OCI-LY3 (cell line): ENCODE measurements at regions not wholly inside any gene's neighbourhood (a gene's known extent, or its start where the extent isn't known, plus 50 kb on each side); places are given as distances from the start of the nearest gene placed in this dataset.

Experiments
- EZH2phosphoT487 ChIP-seq: fragments of 200-600 bp; shearing (Covaris generic); IDR thresholded peaks from 2 replicates; pipeline ENCODE4 v1.6.1; 2018; ENCODE audit warnings: antibody characterized with exemption, mixed run types, low read depth
- TF ChIP-seq, protein P1 (sequence below): fragments of 200-600, 300-600 bp; sonication (generic); IDR thresholded peaks from 2 replicates; pipeline ENCODE4 v1.5.1; 2014; ENCODE audit warnings: antibody characterized with exemption, low read length, low read depth

DNA sequence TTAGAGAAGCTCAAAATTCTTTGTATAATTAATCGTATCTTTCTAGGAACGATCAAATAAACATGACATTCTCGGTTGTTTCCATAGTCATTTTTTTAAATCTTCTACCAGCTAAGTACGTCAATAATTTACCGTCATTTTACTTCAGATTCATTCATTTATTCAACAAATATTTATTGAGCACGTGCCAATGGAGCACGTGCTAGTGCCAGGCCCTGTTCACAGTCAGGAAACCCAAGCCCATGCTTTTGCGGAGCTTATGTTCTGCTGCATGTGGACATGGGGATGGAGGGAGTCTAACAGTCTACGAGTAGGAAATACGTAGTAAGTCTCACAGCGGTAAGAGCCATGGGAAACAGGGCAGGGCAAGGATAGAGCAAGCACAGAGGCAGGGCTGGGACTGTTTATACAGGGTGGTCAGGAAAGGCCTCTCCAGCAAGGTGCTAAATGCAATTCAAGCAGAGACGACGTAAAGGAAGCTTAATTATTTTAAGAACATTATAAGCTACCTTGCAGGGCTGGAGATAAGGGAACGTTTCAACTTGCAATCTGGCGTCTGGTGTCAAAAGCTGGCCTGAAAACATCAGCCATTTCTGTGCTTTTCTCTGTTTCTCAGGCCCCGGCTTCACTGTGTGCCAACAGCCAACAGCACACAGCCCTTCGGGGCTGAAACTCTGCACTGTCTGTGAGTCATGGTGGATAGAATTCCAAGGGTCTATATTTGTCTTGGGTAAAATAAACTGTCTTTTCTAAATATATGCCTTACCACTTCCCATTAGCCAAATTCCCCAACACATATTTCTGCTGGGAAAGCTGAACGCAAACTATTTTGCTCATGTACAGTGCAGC is 517.1 kb upstream of the ZFP42 start:
- TF ChIP-seq, protein P1, sequence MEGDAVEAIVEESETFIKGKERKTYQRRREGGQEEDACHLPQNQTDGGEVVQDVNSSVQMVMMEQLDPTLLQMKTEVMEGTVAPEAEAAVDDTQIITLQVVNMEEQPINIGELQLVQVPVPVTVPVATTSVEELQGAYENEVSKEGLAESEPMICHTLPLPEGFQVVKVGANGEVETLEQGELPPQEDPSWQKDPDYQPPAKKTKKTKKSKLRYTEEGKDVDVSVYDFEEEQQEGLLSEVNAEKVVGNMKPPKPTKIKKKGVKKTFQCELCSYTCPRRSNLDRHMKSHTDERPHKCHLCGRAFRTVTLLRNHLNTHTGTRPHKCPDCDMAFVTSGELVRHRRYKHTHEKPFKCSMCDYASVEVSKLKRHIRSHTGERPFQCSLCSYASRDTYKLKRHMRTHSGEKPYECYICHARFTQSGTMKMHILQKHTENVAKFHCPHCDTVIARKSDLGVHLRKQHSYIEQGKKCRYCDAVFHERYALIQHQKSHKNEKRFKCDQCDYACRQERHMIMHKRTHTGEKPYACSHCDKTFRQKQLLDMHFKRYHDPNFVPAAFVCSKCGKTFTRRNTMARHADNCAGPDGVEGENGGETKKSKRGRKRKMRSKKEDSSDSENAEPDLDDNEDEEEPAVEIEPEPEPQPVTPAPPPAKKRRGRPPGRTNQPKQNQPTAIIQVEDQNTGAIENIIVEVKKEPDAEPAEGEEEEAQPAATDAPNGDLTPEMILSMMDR = no peak
- TF ChIP-seq EZH2phosphoT487 = no peak
